ENCODE measurements at regions not wholly inside any gene's neighbourhood (a gene's known extent, or its start where the extent isn't known, plus 50 kb on each side); places are given as distances from the start of the nearest gene placed in this dataset.

- H3K9ac ChIP-seq (ENCODE audit: low read length) = no peak overlapping the region
- H3K4me1 ChIP-seq (ENCODE audit: control insufficient read depth, insufficient read depth, low read length) = peaks cover 19% of the 10 kb centered on the region
- H3K9me3 ChIP-seq (ENCODE audit: control insufficient read depth, low read length) = no peaks in the 10 kb centered on the region
- no peaks in the 10 kb centered on the region for H3K36me3 ChIP-seq (ENCODE audit: control insufficient read depth, insufficient read depth, low read length)
- no peak overlapping the region for H3K4me3 ChIP-seq (ENCODE audit: low read length)
- peaks cover 7% of the 10 kb centered on the region for H3K27me3 ChIP-seq (ENCODE audit: control insufficient read depth, insufficient read depth, low read length)
Measured at GRCh38 chr17:73899839-73900238, 255.6 kb upstream of the SDK2 start.

GRCh38 chr17:73900516-73900915 lies 256.3 kb upstream of the SDK2 start:
- no peak overlapping the region for H3K9ac ChIP-seq (ENCODE audit: low read length)
- peaks cover 7% of the 10 kb centered on the region for H3K27me3 ChIP-seq (ENCODE audit: control insufficient read depth, insufficient read depth, low read length)
- H3K9me3 ChIP-seq (ENCODE audit: control insufficient read depth, low read length) = no peaks in the 10 kb centered on the region
- no peak overlapping the region for H3K4me3 ChIP-seq (ENCODE audit: low read length)
- H3K4me1 ChIP-seq (ENCODE audit: control insufficient read depth, insufficient read depth, low read length) = peaks cover 19% of the 10 kb centered on the region
- no peaks in the 10 kb centered on the region for H3K36me3 ChIP-seq (ENCODE audit: control insufficient read depth, insufficient read depth, low read length)

- Histone ChIP-seq H3K27me3 (ENCODE audit: control insufficient read depth, insufficient read depth, low read length) (peaks cover 7% of the 10 kb centered on the region), H3K4me3 (ENCODE audit: low read length) (no peak overlapping the region)
Measured at GRCh38 chr17:73901249-73901648, 257.0 kb upstream of the SDK2 start.

GRCh38 chr17:73901661-73902415 lies 257.6 kb upstream of the SDK2 start:
- Histone ChIP-seq H3K9me3 (ENCODE audit: control insufficient read depth, low read length) (no peaks in the 10 kb centered on the region), H3K4me3 (ENCODE audit: low read length) (peak overlapping the region; percentile 22), H3K36me3 (ENCODE audit: control insufficient read depth, insufficient read depth, low read length) (no peaks in the 10 kb centered on the region), H3K4me1 (ENCODE audit: control insufficient read depth, insufficient read depth, low read length) (peaks cover 19% of the 10 kb centered on the region), H3K9ac (ENCODE audit: low read length) (peak overlapping the region; percentile 60), H3K27me3 (ENCODE audit: control insufficient read depth, insufficient read depth, low read length) (peaks cover 7% of the 10 kb centered on the region)

More at GRCh38 chr17:73901249-73901648, 257.0 kb upstream of the SDK2 start:
- H3K9me3 ChIP-seq (ENCODE audit: control insufficient read depth, low read length) = no peaks in the 10 kb centered on the region
- no peaks in the 10 kb centered on the region for H3K36me3 ChIP-seq (ENCODE audit: control insufficient read depth, insufficient read depth, low read length)
- H3K9ac ChIP-seq (ENCODE audit: low read length) = peak overlapping the region; percentile 60
- peaks cover 19% of the 10 kb centered on the region for H3K4me1 ChIP-seq (ENCODE audit: control insufficient read depth, insufficient read depth, low read length)

- Histone ChIP-seq H3K27me3 (ENCODE audit: control insufficient read depth, insufficient read depth, low read length) (peaks cover 7% of the 10 kb centered on the region), H3K4me1 (ENCODE audit: control insufficient read depth, insufficient read depth, low read length) (peaks cover 19% of the 10 kb centered on the region), H3K36me3 (ENCODE audit: control insufficient read depth, insufficient read depth, low read length) (no peaks in the 10 kb centered on the region), H3K9me3 (ENCODE audit: control insufficient read depth, low read length) (no peaks in the 10 kb centered on the region), H3K4me3 (ENCODE audit: low read length) (no peak overlapping the region), H3K9ac (ENCODE audit: low read length) (peak overlapping the region; percentile 60)
Measured at GRCh38 chr17:73902416-73903181, 258.4 kb upstream of the SDK2 start.

- Histone ChIP-seq H3K4me3 (ENCODE audit: low read length) (no peak overlapping the region), H3K9me3 (ENCODE audit: control insufficient read depth, low read length) (no peaks in the 10 kb centered on the region), H3K27me3 (ENCODE audit: control insufficient read depth, insufficient read depth, low read length) (peaks cover 17% of the 10 kb centered on the region), H3K36me3 (ENCODE audit: control insufficient read depth, insufficient read depth, low read length) (no peaks in the 10 kb centered on the region), H3K9ac (ENCODE audit: low read length) (no peak overlapping the region), H3K4me1 (ENCODE audit: control insufficient read depth, insufficient read depth, low read length) (peaks cover 5% of the 10 kb centered on the region)
Measured at GRCh38 chr17:73906896-73907870, 262.9 kb upstream of the SDK2 start.

- H3K36me3 ChIP-seq (ENCODE audit: control insufficient read depth, insufficient read depth, low read length) = no peaks in the 10 kb centered on the region
- H3K9me3 ChIP-seq (ENCODE audit: control insufficient read depth, low read length) = no peaks in the 10 kb centered on the region
- peaks cover 26% of the 10 kb centered on the region for H3K27me3 ChIP-seq (ENCODE audit: control insufficient read depth, insufficient read depth, low read length)
- H3K4me3 ChIP-seq (ENCODE audit: low read length) = no peak overlapping the region
- no peak overlapping the region for H3K9ac ChIP-seq (ENCODE audit: low read length)
- H3K4me1 ChIP-seq (ENCODE audit: control insufficient read depth, insufficient read depth, low read length) = no peaks in the 10 kb centered on the region
Measured at GRCh38 chr17:73909186-73909585, 264.9 kb upstream of the SDK2 start.

- H3K9ac ChIP-seq (ENCODE audit: low read length) = no peak overlapping the region
- no peaks in the 10 kb centered on the region for H3K9me3 ChIP-seq (ENCODE audit: control insufficient read depth, low read length)
- H3K4me3 ChIP-seq (ENCODE audit: low read length) = no peak overlapping the region
- no peaks in the 10 kb centered on the region for H3K36me3 ChIP-seq (ENCODE audit: control insufficient read depth, insufficient read depth, low read length)
- peaks cover 28% of the 10 kb centered on the region for H3K27me3 ChIP-seq (ENCODE audit: control insufficient read depth, insufficient read depth, low read length)
- no peaks in the 10 kb centered on the region for H3K4me1 ChIP-seq (ENCODE audit: control insufficient read depth, insufficient read depth, low read length)
Measured at GRCh38 chr17:73910206-73910605, 266.0 kb upstream of the SDK2 start.

- Histone ChIP-seq H3K9me3 (ENCODE audit: control insufficient read depth, low read length) (no peaks in the 10 kb centered on the region), H3K4me3 (ENCODE audit: low read length) (no peak overlapping the region), H3K9ac (ENCODE audit: low read length) (no peak overlapping the region), H3K27me3 (ENCODE audit: control insufficient read depth, insufficient read depth, low read length) (peaks cover 28% of the 10 kb centered on the region), H3K4me1 (ENCODE audit: control insufficient read depth, insufficient read depth, low read length) (no peaks in the 10 kb centered on the region), H3K36me3 (ENCODE audit: control insufficient read depth, insufficient read depth, low read length) (no peaks in the 10 kb centered on the region)
Measured at GRCh38 chr17:73910821-73911515, 266.7 kb upstream of the SDK2 start.

GRCh38 chr17:73911726-73912372 lies 267.6 kb upstream of the SDK2 start:
- Histone ChIP-seq H3K27me3 (ENCODE audit: control insufficient read depth, insufficient read depth, low read length) (peaks cover 28% of the 10 kb centered on the region), H3K9me3 (ENCODE audit: control insufficient read depth, low read length) (no peaks in the 10 kb centered on the region), H3K4me1 (ENCODE audit: control insufficient read depth, insufficient read depth, low read length) (no peaks in the 10 kb centered on the region), H3K4me3 (ENCODE audit: low read length) (no peak overlapping the region), H3K36me3 (ENCODE audit: control insufficient read depth, insufficient read depth, low read length) (no peaks in the 10 kb centered on the region), H3K9ac (ENCODE audit: low read length) (no peak overlapping the region)

GRCh38 chr17:73912373-73912746 lies 268.1 kb upstream of the SDK2 start:
- H3K9ac ChIP-seq (ENCODE audit: low read length) = no peak overlapping the region
- H3K36me3 ChIP-seq (ENCODE audit: control insufficient read depth, insufficient read depth, low read length) = no peaks in the 10 kb centered on the region
- peaks cover 28% of the 10 kb centered on the region for H3K27me3 ChIP-seq (ENCODE audit: control insufficient read depth, insufficient read depth, low read length)

More at GRCh38 chr17:73912373-73912746, 268.1 kb upstream of the SDK2 start:
- H3K9me3 ChIP-seq (ENCODE audit: control insufficient read depth, low read length) = no peaks in the 10 kb centered on the region
- H3K4me3 ChIP-seq (ENCODE audit: low read length) = no peak overlapping the region
- H3K4me1 ChIP-seq (ENCODE audit: control insufficient read depth, insufficient read depth, low read length) = no peaks in the 10 kb centered on the region
